ENCODE measurements at regions not wholly inside any gene's neighbourhood (a gene's known extent, or its start where the extent isn't known, plus 50 kb on each side); places are given as distances from the start of the nearest gene placed in this dataset.

- no peak overlapping the region for H3K27ac ChIP-seq
- TF ChIP-seq, protein P1, sequence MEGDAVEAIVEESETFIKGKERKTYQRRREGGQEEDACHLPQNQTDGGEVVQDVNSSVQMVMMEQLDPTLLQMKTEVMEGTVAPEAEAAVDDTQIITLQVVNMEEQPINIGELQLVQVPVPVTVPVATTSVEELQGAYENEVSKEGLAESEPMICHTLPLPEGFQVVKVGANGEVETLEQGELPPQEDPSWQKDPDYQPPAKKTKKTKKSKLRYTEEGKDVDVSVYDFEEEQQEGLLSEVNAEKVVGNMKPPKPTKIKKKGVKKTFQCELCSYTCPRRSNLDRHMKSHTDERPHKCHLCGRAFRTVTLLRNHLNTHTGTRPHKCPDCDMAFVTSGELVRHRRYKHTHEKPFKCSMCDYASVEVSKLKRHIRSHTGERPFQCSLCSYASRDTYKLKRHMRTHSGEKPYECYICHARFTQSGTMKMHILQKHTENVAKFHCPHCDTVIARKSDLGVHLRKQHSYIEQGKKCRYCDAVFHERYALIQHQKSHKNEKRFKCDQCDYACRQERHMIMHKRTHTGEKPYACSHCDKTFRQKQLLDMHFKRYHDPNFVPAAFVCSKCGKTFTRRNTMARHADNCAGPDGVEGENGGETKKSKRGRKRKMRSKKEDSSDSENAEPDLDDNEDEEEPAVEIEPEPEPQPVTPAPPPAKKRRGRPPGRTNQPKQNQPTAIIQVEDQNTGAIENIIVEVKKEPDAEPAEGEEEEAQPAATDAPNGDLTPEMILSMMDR (conservative IDR thresholded peaks at IDR 0.05) = no peak
- TF ChIP-seq ZFX (IDR thresholded peaks at IDR 0.05) = no peak
Observed at GRCh38 chr12:127178463-127178862, 1088.5 kb upstream of the TMEM132C start.

- TF ChIP-seq ZFX (IDR thresholded peaks at IDR 0.05) = no peak
- TF ChIP-seq, protein P1 (conservative IDR thresholded peaks at IDR 0.05) = no peak
- H3K27ac ChIP-seq = no peak overlapping the region
Observed at GRCh38 chr12:127179176-127179575, 1087.8 kb upstream of the TMEM132C start.

GRCh38 chr12:127182018-127182417 is 1085.0 kb upstream of the TMEM132C start:
- no peak overlapping the region for H3K27ac ChIP-seq
- TF ChIP-seq, protein P1 (conservative IDR thresholded peaks at IDR 0.05) = no peak
- no peak for TF ChIP-seq ZFX (IDR thresholded peaks at IDR 0.05)

GRCh38 chr12:127189992-127190391 is 1077.0 kb upstream of the TMEM132C start:
- TF ChIP-seq ZFX (IDR thresholded peaks at IDR 0.05) = no peak
- TF ChIP-seq, protein P1 (conservative IDR thresholded peaks at IDR 0.05) = no peak
- no peak overlapping the region for H3K27ac ChIP-seq

DNA sequence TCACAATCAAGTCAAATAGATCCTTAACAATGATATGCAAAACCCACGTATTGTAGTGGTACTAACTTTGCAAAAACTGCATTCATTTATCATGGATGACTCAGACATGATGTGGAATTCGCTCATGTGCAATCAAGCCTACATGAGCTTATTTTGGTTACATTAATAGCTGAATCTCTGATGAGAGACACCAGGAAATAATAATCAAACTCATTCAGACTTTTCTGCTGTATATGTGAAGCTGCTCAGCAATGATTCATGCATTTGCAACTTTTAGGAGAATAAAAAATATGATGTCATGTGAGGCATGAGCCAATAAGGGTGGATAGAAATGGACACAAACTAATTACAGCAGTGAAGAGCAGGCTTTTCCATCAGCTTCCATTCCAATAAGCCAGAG is 1075.8 kb upstream of the TMEM132C start:
- no peak overlapping the region for H3K27ac ChIP-seq
- TF ChIP-seq, protein P1 (conservative IDR thresholded peaks at IDR 0.05) = no peak
- no peak for TF ChIP-seq ZFX (IDR thresholded peaks at IDR 0.05)

DNA sequence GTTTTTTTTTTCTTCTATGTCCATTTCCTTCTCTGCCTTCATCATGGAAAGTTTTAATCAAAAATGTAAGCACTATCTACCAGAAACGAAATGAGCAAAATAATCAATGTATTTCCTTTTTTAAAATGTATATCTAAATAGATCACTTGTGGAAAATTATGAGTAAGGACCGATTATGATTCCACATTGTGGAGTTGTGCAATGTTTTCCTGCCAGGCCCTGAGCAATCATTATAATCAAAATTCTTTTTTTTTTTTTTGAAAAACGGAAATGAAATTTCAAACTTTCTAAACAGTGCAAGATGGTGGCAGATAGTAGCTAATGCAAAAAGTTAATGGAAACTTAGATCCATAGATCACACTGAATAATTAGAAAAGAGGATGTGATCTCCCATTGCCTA is 1074.6 kb upstream of the TMEM132C start:
- H3K27ac ChIP-seq = no peak overlapping the region
- TF ChIP-seq, protein P1 (conservative IDR thresholded peaks at IDR 0.05) = no peak

DNA sequence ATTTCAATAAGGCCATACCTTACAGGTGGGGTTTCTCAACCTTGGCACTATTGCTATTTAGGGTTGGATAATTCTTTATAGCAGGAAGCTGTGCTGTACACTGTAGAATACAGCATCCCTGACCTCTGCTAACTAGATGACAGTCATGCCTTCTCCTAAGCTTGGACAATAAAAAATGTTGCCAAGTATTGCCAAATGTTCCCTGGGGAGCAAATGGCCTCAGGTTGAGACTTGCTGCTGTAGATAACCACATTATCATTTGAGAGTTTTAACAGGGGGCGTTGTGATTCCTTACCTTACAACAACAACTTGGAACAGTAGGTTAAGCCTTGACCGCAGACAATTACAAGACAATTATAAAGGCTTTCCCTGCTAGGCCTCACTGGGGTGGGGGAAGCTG is 1073.6 kb upstream of the TMEM132C start:
- TF ChIP-seq ZFX (IDR thresholded peaks at IDR 0.05) = no peak
- TF ChIP-seq, protein P1 (conservative IDR thresholded peaks at IDR 0.05) = no peak
- no peak overlapping the region for H3K27ac ChIP-seq
